ENCODE measurements at regions not wholly inside any gene's neighbourhood (a gene's known extent, or its start where the extent isn't known, plus 50 kb on each side); places are given as distances from the start of the nearest gene placed in this dataset.

GRCh38 chr15:98308117-98308516 lies 340.2 kb upstream of the IGF1R start:
- ChIA-PET CTCF (interaction anchor here (1.1 to 3.3 kb wide), 6 partner anchors 13 to 1981 kb away, joined by 3 to 35 read pairs (median 6); no protein-coding TSS in a partner anchor), POLR2A (no interaction called here)
- FAIRE-seq, result no peak
- no peaks in the 10 kb centered on the region for H3K4me1 ChIP-seq
- no peak overlapping the region for H3K4me2 ChIP-seq
- peaks cover 14% of the 10 kb centered on the region; the same call in 2 of the 3 replicates for H3K9me3 ChIP-seq
- 20% methylated on average over 4 of the region's 4 CpGs for WGBS (ENCODE audit: missing lambda C conversion rate)
- TF ChIP-seq REST (IDR thresholded peaks at IDR 0.05) (no peak), HDAC2 (IDR thresholded peaks at IDR 0.05) (no peak)
- DNase-seq (ENCODE audit: low read depth in 1 of 2, low spot score in 1 of 2), result no peak
- no peak overlapping the region for H3K27ac ChIP-seq
- no peak overlapping the region for H3K4me3 ChIP-seq
- peak; percentile 44 to 45; a peak in 2 of 6 replicates for ATAC-seq

- CTCF ChIA-PET, result interaction anchor here (0.6 to 4.0 kb wide), 32 partner anchors 9 to 366 kb away, joined by 3 to 185 read pairs (median 5); no protein-coding TSS in a partner anchor
- POLR2A ChIA-PET, result interaction anchor here (0.8 to 1.0 kb wide), 3 partner anchors 109 to 114 kb away, joined by 3 to 4 read pairs (median 3); no protein-coding TSS in a partner anchor
- ATAC-seq (peak; percentile 62 to 86; a peak in 5 of 6 replicates), FAIRE-seq (peak; percentile 96), DNase-seq (ENCODE audit: low read depth in 1 of 2, low spot score in 1 of 2) (peak; percentile 80)
- WGBS (ENCODE audit: missing lambda C conversion rate), result 2% methylated on average over 8 of the region's 8 CpGs
- TF ChIP-seq CBX8 (IDR thresholded peaks at IDR 0.05), result no peak
- peak; percentile 93 for TF ChIP-seq CTCF (IDR thresholded peaks at IDR 0.05)
- peak; percentile 69 to 73 for TF ChIP-seq RAD21 (conservative IDR thresholded peaks at IDR 0.05 in 1 of 2, IDR thresholded peaks at IDR 0.05 in 1 of 2)
- TF ChIP-seq SMC3 (IDR thresholded peaks at IDR 0.05), result peak; percentile 86
- no peak for TF ChIP-seq PHF8 (IDR thresholded peaks at IDR 0.05; ENCODE audit: borderline replicate concordance, low read depth)
- Histone ChIP-seq H3K4me1 (no peaks in the 10 kb centered on the region), H3K9me3 (peaks cover 13% of the 10 kb centered on the region; the same call in 2 of the 3 replicates), H3K4me2 (no peak overlapping the region; the same call in 2 of the 3 replicates), H3K4me3 (no peak overlapping the region), H3K27ac (no peak overlapping the region)
Observed at GRCh38 chr15:98311566-98312188, 336.7 kb upstream of the IGF1R start.

GRCh38 chr15:98312913-98313312 lies 335.4 kb upstream of the IGF1R start:
- Histone ChIP-seq H3K4me3 (no peak overlapping the region), H3K4me2 (no peak overlapping the region), H3K9me3 (peaks cover 10% of the 10 kb centered on the region; the same call in 2 of the 3 replicates), H3K27ac (no peak overlapping the region), H3K4me1 (no peaks in the 10 kb centered on the region)
- no peak for FAIRE-seq
- ChIA-PET POLR2A (no interaction called here), CTCF (interaction anchor here (1.0 to 4.0 kb wide), 9 partner anchors 9 to 107 kb away, joined by 4 to 185 read pairs (median 6); no protein-coding TSS in a partner anchor)
- ATAC-seq, result peak; percentile 49; a peak in 4 of 6 replicates
- TF ChIP-seq ZC3H11A (IDR thresholded peaks at IDR 0.05) (no peak), GATA3 (IDR thresholded peaks at IDR 0.05; ENCODE audit: borderline replicate concordance) (no peak)
- 1% methylated on average over 4 of the region's 4 CpGs for WGBS (ENCODE audit: missing lambda C conversion rate)
- DNase-seq (ENCODE audit: low read depth in 1 of 2, low spot score in 1 of 2), result no peak

GRCh38 chr15:98315971-98316370 lies 332.4 kb upstream of the IGF1R start:
- CTCF ChIA-PET, result interaction anchor here (1.2 to 3.5 kb wide), 2 partner anchors 105 to 112 kb away, joined by 7 to 17 read pairs; no protein-coding TSS in a partner anchor

More at GRCh38 chr15:98315971-98316370, 332.4 kb upstream of the IGF1R start:
- peak; percentile 23 for FAIRE-seq
- H3K4me1 ChIP-seq, result no peaks in the 10 kb centered on the region
- POLR2A ChIA-PET, result no interaction called here
- H3K9me3 ChIP-seq, result peaks cover 4% of the 10 kb centered on the region; the same call in 1 of the 3 replicates
- no peak for DNase-seq (ENCODE audit: low read depth in 1 of 2, low spot score in 1 of 2)
- TF ChIP-seq MAZ (IDR thresholded peaks at IDR 0.05; ENCODE audit: borderline replicate concordance, low read depth, low read length), result no peak
- no peak for TF ChIP-seq HOXA7 (CRISPR knock-in tag; IDR thresholded peaks at IDR 0.05)
- TF ChIP-seq FOSL2 (IDR thresholded peaks at IDR 0.05), result no peak
- TF ChIP-seq FOSL2 (CRISPR knock-in tag; IDR thresholded peaks at IDR 0.05), result no peak
- no peak overlapping the region for H3K4me3 ChIP-seq
- no peak for ATAC-seq
- no peak overlapping the region for H3K4me2 ChIP-seq
- 3% methylated on average over 3 of the region's 3 CpGs for WGBS (ENCODE audit: missing lambda C conversion rate)
- H3K27ac ChIP-seq, result no peak overlapping the region

Data from A549 (cell line).